Immature natural killer cell (primary cell): ENCODE measurements at regions not wholly inside any gene's neighbourhood (a gene's known extent, or its start where the extent isn't known, plus 50 kb on each side); places are given as distances from the start of the nearest gene placed in this dataset.

Source experiments
- DNase-seq, 3 donors: peaks; one replicate each; pipeline ENCODE4 v3.0.0; 2022; ENCODE audit warnings: mixed read lengths in 1 of 3
- H3K27ac Mint-ChIP-seq, 6 donors: one replicate each; pipeline ENCODE4 v1.8.0; 2020; ENCODE audit warnings: mixed read lengths in 6 of 6, mild to moderate bottlenecking in 5 of 6, inconsistent platforms in 4 of 6, moderate library complexity in 3 of 6
- H3K27me3 Mint-ChIP-seq, 3 donors: one replicate each; pipeline ENCODE4 v1.8.0; 2020 to 2021; ENCODE audit warnings: low read depth in 3 of 3, mild to moderate bottlenecking in 3 of 3, mixed read lengths in 3 of 3, moderate library complexity in 3 of 3, inconsistent platforms in 1 of 3
- H3K36me3 Mint-ChIP-seq, 3 donors: one replicate each; pipeline ENCODE4 v1.8.0; 2020; ENCODE audit warnings: mixed read lengths in 3 of 3, inconsistent platforms in 2 of 3, mild to moderate bottlenecking in 2 of 3
- H3K4me1 Mint-ChIP-seq, 2 donors: one replicate each; pipeline ENCODE4 v1.8.0; 2020; ENCODE audit warnings: inconsistent platforms in 2 of 2, mild to moderate bottlenecking in 2 of 2, mixed read lengths in 2 of 2, moderate library complexity in 1 of 2
- H3K4me3 Mint-ChIP-seq, 5 donors: one replicate each; pipeline ENCODE4 v1.8.0; 2020; ENCODE audit warnings: mild to moderate bottlenecking in 5 of 5, mixed read lengths in 5 of 5, inconsistent platforms in 3 of 5, moderate library complexity in 3 of 5
- H3K9me3 Mint-ChIP-seq, 6 donors: one replicate each; pipeline ENCODE4 v1.8.0; 2020; ENCODE audit warnings: mild to moderate bottlenecking in 6 of 6, mixed read lengths in 6 of 6, inconsistent platforms in 4 of 6, moderate library complexity in 3 of 6

DNA sequence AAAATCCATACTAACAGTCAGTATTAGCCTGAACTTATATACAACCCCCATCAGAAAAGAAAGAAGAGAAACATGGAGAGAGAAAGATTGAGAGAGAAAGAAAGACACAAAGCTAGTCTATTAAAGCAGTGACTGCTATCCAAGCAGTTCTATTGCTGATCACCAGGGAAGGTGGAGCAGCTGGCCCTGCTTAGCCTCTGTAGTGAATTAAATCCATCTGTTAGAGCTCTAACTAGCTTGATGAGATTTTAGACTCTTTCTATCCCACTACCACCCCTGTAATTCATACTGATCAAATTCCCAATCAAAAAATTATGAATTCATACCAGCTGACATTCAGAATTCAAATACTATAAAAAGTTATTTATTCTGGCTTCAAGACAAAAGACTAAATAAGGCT, 486.0 kb upstream of the LRRN3 start:
- H3K27ac Mint-ChIP-seq, result no peak overlapping the region
- DNase-seq, result no peak
- H3K9me3 Mint-ChIP-seq, result peaks cover 13 to 45% (median 23%) of the 10 kb centered on the region in 6 donors
- peaks cover 0 to 3% (median 0%) of the 10 kb centered on the region in 3 donors for H3K36me3 Mint-ChIP-seq
- H3K4me1 Mint-ChIP-seq, result no peaks in the 10 kb centered on the region
- H3K4me3 Mint-ChIP-seq, result no peak overlapping the region
- peaks cover 0 to 2% (median 0%) of the 10 kb centered on the region in 3 donors for H3K27me3 Mint-ChIP-seq

DNA sequence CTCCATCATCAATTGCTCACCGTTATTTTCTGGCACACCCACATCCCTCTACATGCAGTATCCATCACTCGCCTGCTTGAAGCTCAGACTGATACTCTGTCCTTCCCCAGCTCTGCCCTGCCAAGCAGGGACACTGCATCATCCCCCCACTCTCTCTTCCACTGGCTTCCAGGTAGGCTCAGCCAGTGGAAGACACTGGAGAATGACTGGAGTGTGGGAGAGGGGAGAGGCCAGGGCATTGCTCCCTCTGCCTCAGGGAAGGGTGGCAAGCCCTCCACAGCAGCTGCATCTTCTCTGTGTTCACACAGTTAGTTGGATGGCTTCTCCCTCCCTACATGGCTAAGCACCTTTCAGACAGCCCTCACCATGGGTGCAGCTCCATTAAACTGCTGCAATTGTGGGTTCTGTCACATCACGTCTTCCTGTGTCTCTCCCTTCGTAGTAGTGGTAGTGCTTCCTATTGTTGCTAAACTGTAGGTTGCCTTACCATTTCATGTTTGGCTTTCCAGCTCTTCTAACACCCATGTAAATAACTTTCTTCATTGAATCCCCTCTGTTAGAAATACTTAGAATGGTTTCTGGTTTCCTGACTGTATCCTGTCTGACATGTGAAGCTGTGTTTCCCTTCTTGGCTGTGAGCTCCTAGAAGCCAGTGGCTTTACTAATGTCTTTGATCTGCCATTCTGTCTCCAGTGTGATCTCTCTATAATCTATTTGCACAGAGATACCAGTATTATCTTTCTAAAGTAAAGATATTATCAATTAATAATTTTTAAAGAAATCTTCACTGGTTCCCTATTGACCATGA, 483.7 kb upstream of the LRRN3 start:
- H3K9me3 Mint-ChIP-seq, result peaks cover 15 to 36% (median 19%) of the 10 kb centered on the region in 6 donors
- H3K36me3 Mint-ChIP-seq, result peaks cover 0 to 3% (median 0%) of the 10 kb centered on the region in 3 donors
- H3K4me1 Mint-ChIP-seq, result no peaks in the 10 kb centered on the region
- no peak overlapping the region for H3K27ac Mint-ChIP-seq
- H3K4me3 Mint-ChIP-seq, result no peak overlapping the region
- H3K27me3 Mint-ChIP-seq, result peaks cover 0 to 2% (median 0%) of the 10 kb centered on the region in 3 donors
- no peak for DNase-seq

- H3K4me1 Mint-ChIP-seq, result no peaks in the 10 kb centered on the region
- peaks cover 0 to 2% (median 0%) of the 10 kb centered on the region in 3 donors for H3K27me3 Mint-ChIP-seq
- no peak overlapping the region for H3K4me3 Mint-ChIP-seq
- no peak overlapping the region for H3K27ac Mint-ChIP-seq
- H3K36me3 Mint-ChIP-seq, result peaks cover 0 to 3% (median 0%) of the 10 kb centered on the region in 3 donors
- DNase-seq, result no peak
- H3K9me3 Mint-ChIP-seq, result peaks cover 12 to 30% (median 18%) of the 10 kb centered on the region in 6 donors
Observed at GRCh38 chr7:110609336-110609735, 481.6 kb upstream of the LRRN3 start.

- H3K27me3 Mint-ChIP-seq, result peaks cover 0 to 2% (median 0%) of the 10 kb centered on the region in 3 donors
- no peak overlapping the region for H3K4me3 Mint-ChIP-seq
- no peak for DNase-seq
- H3K27ac Mint-ChIP-seq, result no peak overlapping the region
- H3K9me3 Mint-ChIP-seq, result peaks cover 5 to 35% (median 15%) of the 10 kb centered on the region in 6 donors
- H3K4me1 Mint-ChIP-seq, result no peaks in the 10 kb centered on the region
- H3K36me3 Mint-ChIP-seq, result peaks cover 0 to 3% (median 0%) of the 10 kb centered on the region in 3 donors
Observed at GRCh38 chr7:110612680-110613079, 478.2 kb upstream of the LRRN3 start.
